Prostate gland (tissue), 2 donors: ENCODE measurements at regions not wholly inside any gene's neighbourhood (a gene's known extent, or its start where the extent isn't known, plus 50 kb on each side); places are given as distances from the start of the nearest gene placed in this dataset.

Experiments
- POLR2AphosphoS5 ChIP-seq: sonication (generic); formaldehyde crosslinking; IDR thresholded peaks from one replicate; pipeline ENCODE4 v1.6.1; 2017; ENCODE audit warnings: antibody characterized with exemption
- TF ChIP-seq, protein P1 (sequence below), 4 experiments: fragments of 200-600 bp in 2 of 4; fragments of 450-650 bp in 2 of 4; sonication (generic) in 2 of 4; IDR thresholded peaks; 1 replicate in 3 of 4; 2 replicates in 1 of 4; pipeline ENCODE4 v1.5.1; 2016 to 2019; ENCODE audit warnings: antibody characterized with exemption in 4 of 4, mild to moderate bottlenecking in 2 of 4, moderate library complexity in 2 of 4

DNA sequence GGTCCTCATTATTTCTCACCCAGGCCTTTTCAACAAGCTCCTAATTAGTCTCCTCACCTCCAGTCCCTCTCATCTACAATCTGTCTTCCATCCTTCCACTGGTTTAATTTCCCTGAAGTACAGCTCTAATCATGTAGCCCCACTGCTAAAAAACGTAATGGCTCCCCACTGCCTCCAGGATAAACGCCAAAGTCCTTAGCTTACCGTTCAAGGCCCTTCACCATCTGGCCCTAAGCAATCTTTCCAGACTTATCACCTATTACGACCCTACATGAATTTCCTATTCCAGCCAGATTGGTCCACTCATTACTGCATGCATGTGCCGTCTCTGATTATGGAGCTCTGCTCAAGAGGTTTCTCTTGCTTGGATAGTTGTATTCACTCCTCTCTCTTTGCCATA lies 83.1 kb upstream of the DAB1 start:
- TF ChIP-seq, protein P1, sequence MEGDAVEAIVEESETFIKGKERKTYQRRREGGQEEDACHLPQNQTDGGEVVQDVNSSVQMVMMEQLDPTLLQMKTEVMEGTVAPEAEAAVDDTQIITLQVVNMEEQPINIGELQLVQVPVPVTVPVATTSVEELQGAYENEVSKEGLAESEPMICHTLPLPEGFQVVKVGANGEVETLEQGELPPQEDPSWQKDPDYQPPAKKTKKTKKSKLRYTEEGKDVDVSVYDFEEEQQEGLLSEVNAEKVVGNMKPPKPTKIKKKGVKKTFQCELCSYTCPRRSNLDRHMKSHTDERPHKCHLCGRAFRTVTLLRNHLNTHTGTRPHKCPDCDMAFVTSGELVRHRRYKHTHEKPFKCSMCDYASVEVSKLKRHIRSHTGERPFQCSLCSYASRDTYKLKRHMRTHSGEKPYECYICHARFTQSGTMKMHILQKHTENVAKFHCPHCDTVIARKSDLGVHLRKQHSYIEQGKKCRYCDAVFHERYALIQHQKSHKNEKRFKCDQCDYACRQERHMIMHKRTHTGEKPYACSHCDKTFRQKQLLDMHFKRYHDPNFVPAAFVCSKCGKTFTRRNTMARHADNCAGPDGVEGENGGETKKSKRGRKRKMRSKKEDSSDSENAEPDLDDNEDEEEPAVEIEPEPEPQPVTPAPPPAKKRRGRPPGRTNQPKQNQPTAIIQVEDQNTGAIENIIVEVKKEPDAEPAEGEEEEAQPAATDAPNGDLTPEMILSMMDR (IDR thresholded peaks at IDR 0.05): no peak
- no peak for TF ChIP-seq POLR2AphosphoS5
